Ishikawa (cell line): ENCODE measurements at regions not wholly inside any gene's neighbourhood (a gene's known extent, or its start where the extent isn't known, plus 50 kb on each side); places are given as distances from the start of the nearest gene placed in this dataset.

Source experiments
- CEBPB ChIP-seq: IDR thresholded peaks from 2 replicates; pipeline ENCODE4 v1.6.1; 2012
- EP300 ChIP-seq: IDR thresholded peaks from 2 replicates; pipeline ENCODE4 v1.6.1; 2012; ENCODE audit warnings: borderline replicate concordance
- TEAD4 ChIP-seq: IDR thresholded peaks from 2 replicates; pipeline ENCODE4 v1.6.1; 2012
- YY1 ChIP-seq: IDR thresholded peaks from 2 replicates; pipeline ENCODE4 v1.6.1; 2012; ENCODE audit warnings: low read depth

DNA sequence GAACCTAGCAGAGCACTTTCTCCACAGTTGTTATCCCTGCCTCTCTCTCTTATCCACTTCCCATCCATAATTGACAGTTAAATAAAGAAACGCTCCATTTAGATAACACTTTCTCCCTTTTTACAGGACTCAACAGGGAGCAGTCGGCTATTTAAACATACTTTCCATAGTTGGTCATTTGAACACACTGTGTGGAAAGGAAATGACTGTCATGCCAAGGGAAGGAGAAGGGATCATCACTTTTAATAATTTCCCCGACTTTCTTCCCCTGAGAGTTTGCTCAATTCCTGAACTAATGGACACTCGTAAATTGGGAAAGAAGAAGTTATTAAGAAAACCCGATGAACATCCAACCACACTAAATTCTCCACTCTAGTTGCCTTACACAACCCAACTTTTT lies 400.8 kb upstream of the PTGER4 start:
- TF ChIP-seq EP300 (no peak), CEBPB (no peak), YY1 (no peak), TEAD4 (no peak)
